Ishikawa (cell line): ENCODE measurements at regions not wholly inside any gene's neighbourhood (a gene's known extent, or its start where the extent isn't known, plus 50 kb on each side); places are given as distances from the start of the nearest gene placed in this dataset.

Source experiments
- CEBPB ChIP-seq: IDR thresholded peaks from 2 replicates; pipeline ENCODE4 v1.6.1; 2012
- EGR1 ChIP-seq: IDR thresholded peaks from 2 replicates; pipeline ENCODE4 v1.6.1; 2012
- EP300 ChIP-seq: IDR thresholded peaks from 2 replicates; pipeline ENCODE4 v1.6.1; 2012; ENCODE audit warnings: borderline replicate concordance
- FOXM1 ChIP-seq: IDR thresholded peaks from 2 replicates; pipeline ENCODE4 v1.6.1; 2012; ENCODE audit warnings: low read depth, borderline replicate concordance
- MAX ChIP-seq: IDR thresholded peaks from 2 replicates; pipeline ENCODE4 v1.6.1; 2012
- NFIC ChIP-seq: IDR thresholded peaks from 2 replicates; pipeline ENCODE4 v1.6.1; 2012
- RAD21 ChIP-seq: IDR thresholded peaks from 2 replicates; pipeline ENCODE4 v1.6.1; 2012; ENCODE audit warnings: low read depth
- TAF1 ChIP-seq: IDR thresholded peaks from 2 replicates; pipeline ENCODE4 v1.6.1; 2012; ENCODE audit warnings: low read depth, mild to moderate bottlenecking
- TCF12 ChIP-seq: IDR thresholded peaks from 2 replicates; pipeline ENCODE4 v1.6.1; 2012; ENCODE audit warnings: low read depth
- TEAD4 ChIP-seq: IDR thresholded peaks from 2 replicates; pipeline ENCODE4 v1.6.1; 2012
- YY1 ChIP-seq: IDR thresholded peaks from 2 replicates; pipeline ENCODE4 v1.6.1; 2012; ENCODE audit warnings: low read depth
- ZBTB7A ChIP-seq: IDR thresholded peaks from 2 replicates; pipeline ENCODE4 v1.6.1; 2012; ENCODE audit warnings: low read depth
- TF ChIP-seq, protein P1 (sequence below): IDR thresholded peaks from 2 replicates; pipeline ENCODE4 v1.6.1; 2012; ENCODE audit warnings: low read depth, mild to moderate bottlenecking
- TF ChIP-seq, protein P2 (sequence below): IDR thresholded peaks from 2 replicates; pipeline ENCODE4 v1.6.1; 2012

- TF ChIP-seq ZBTB7A (no peak), RAD21 (no peak), TEAD4 (no peak), YY1 (no peak), TAF1 (no peak), EP300 (no peak), TCF12 (no peak), EGR1 (no peak), MAX (no peak), FOXM1 (no peak), NFIC (no peak), CEBPB (no peak)
- TF ChIP-seq, protein P1, sequence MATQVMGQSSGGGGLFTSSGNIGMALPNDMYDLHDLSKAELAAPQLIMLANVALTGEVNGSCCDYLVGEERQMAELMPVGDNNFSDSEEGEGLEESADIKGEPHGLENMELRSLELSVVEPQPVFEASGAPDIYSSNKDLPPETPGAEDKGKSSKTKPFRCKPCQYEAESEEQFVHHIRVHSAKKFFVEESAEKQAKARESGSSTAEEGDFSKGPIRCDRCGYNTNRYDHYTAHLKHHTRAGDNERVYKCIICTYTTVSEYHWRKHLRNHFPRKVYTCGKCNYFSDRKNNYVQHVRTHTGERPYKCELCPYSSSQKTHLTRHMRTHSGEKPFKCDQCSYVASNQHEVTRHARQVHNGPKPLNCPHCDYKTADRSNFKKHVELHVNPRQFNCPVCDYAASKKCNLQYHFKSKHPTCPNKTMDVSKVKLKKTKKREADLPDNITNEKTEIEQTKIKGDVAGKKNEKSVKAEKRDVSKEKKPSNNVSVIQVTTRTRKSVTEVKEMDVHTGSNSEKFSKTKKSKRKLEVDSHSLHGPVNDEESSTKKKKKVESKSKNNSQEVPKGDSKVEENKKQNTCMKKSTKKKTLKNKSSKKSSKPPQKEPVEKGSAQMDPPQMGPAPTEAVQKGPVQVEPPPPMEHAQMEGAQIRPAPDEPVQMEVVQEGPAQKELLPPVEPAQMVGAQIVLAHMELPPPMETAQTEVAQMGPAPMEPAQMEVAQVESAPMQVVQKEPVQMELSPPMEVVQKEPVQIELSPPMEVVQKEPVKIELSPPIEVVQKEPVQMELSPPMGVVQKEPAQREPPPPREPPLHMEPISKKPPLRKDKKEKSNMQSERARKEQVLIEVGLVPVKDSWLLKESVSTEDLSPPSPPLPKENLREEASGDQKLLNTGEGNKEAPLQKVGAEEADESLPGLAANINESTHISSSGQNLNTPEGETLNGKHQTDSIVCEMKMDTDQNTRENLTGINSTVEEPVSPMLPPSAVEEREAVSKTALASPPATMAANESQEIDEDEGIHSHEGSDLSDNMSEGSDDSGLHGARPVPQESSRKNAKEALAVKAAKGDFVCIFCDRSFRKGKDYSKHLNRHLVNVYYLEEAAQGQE: no peak
- TF ChIP-seq, protein P2, sequence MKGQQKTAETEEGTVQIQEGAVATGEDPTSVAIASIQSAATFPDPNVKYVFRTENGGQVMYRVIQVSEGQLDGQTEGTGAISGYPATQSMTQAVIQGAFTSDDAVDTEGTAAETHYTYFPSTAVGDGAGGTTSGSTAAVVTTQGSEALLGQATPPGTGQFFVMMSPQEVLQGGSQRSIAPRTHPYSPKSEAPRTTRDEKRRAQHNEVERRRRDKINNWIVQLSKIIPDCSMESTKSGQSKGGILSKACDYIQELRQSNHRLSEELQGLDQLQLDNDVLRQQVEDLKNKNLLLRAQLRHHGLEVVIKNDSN: no peak
These were observed 108.9 kb upstream of the BARHL2 start for GRCh38 chr1:90826024-90826423.
